Erythroblast (primary cell): ENCODE measurements at regions not wholly inside any gene's neighbourhood (a gene's known extent, or its start where the extent isn't known, plus 50 kb on each side); places are given as distances from the start of the nearest gene placed in this dataset.

Experiments used
- GATA1 ChIP-seq: IDR thresholded peaks from 2 replicates; pipeline ENCODE4 v1.6.1; 2011; ENCODE audit warnings: low read depth, mild to moderate bottlenecking, control low read depth, low read length, moderate library complexity
- POLR2A ChIP-seq: IDR thresholded peaks from 2 replicates; pipeline ENCODE4 v1.6.1; 2011; ENCODE audit warnings: mild to moderate bottlenecking, low read length

DNA sequence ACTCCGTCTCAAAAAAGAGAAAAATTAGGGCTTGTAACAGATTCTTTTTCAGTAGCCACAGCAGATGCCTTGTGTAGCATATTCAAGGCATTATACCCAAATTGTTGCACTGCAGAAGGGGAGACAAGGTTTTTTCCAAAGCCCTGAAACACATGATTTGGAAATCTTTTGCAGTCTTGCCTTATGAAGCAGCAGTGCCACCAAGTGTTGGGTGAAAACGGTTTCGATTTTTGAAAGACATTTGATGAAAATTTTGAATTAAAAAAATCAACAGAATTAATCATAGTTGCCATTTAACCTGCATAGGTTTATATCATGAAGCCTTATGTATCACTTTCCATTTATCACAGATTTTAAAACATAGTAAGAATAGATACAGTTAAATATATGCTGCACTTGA, 479.5 kb downstream of the TAF11L14 start:
- TF ChIP-seq POLR2A (no peak), GATA1 (no peak)
